K562 (cell line): ENCODE measurements at regions not wholly inside any gene's neighbourhood (a gene's known extent, or its start where the extent isn't known, plus 50 kb on each side); places are given as distances from the start of the nearest gene placed in this dataset.

ENCODE experiments used
- ATAC-seq: fragments of 200-7000 bp; cut with Tn5 transposase; 3 replicates; pipeline ENCODE4 v1.9.1; 2020; ENCODE audit warnings: moderate library complexity
- BruUV-seq: library from RNA; stranded (reverse); fragments of 400-500 nt; replicated peaks from 2 replicates; lab custom pipeline; 2021; lab: Mats Ljungman, UMichigan
- CTCF ChIA-PET: fragments of 300-600 bp; formaldehyde crosslinking; extraction: SDS; loops from one replicate; lab custom pipeline; 2021; ENCODE audit warnings: low intra/inter-chr PET ratio; lab: Yijun Ruan, JAX
- POLR2A ChIA-PET: fragments of 300-600, 350-650 bp; sonication (Branson Sonifier 250); formaldehyde crosslinking; extraction: SDS; loops from one replicate; lab custom pipeline; 2021; ENCODE audit warnings: antibody characterized with exemption, inconsistent platforms; lab: Yijun Ruan, JAX
- DNase-seq, 4 experiments: peaks; one replicate each; pipeline versions ENCODE4 v3.0.0 to v3.0.0-alpha.2; 2011 to 2018; ENCODE audit warnings: low spot score in 3 of 4, mixed read lengths in 3 of 4; ENCODE audit errors: extremely low read depth in 1 of 4
- FAIRE-seq: peaks from 2 replicates; lab custom pipeline; 2011; peaks lifted over from hg19 to GRCh38; lab: Jason Lieb, UNC
- H2AFZ ChIP-seq: 2 replicates; pipeline ENCODE4 v1.6.0; 2011; ENCODE audit warnings: low read depth, low read length, control low read depth, inconsistent platforms
- H3K27ac ChIP-seq: fragments of 200-600 bp; 3 replicates; pipeline ENCODE4 v1.8.0; 2011; ENCODE audit warnings: low read depth, mild to moderate bottlenecking, control low read depth, inconsistent platforms, low read length, moderate library complexity, mixed read lengths; ENCODE audit errors: extremely low read depth
- H3K27me3 ChIP-seq, 2 experiments: fragments of 300-600 bp in 1 of 2; 2 replicates in 1 of 2; 3 replicates in 1 of 2; pipeline versions ENCODE4 v1.6.0 to v1.8.0; 2011; ENCODE audit warnings: inconsistent platforms in 2 of 2, low read length in 2 of 2, mild to moderate bottlenecking in 1 of 2, mixed read lengths in 1 of 2, moderate library complexity in 1 of 2; ENCODE audit not compliant: control insufficient read depth in 2 of 2, insufficient read depth in 2 of 2
- H3K36me3 ChIP-seq: fragments of 300-600 bp; 3 replicates; pipeline ENCODE4 v1.8.0; 2011; ENCODE audit warnings: mild to moderate bottlenecking, low read length, inconsistent platforms; ENCODE audit not compliant: control insufficient read depth, insufficient read depth
- H3K4me1 ChIP-seq, 2 experiments: fragments of 200-600 bp in 1 of 2; replicated peaks in 1 of 2; 2 replicates in 1 of 2; 3 replicates in 1 of 2; pipeline versions ENCODE4 v1.5.1 to v1.8.0; 2011; ENCODE audit warnings: inconsistent platforms in 2 of 2, low read length in 2 of 2, mild to moderate bottlenecking in 1 of 2, mixed read lengths in 1 of 2, moderate library complexity in 1 of 2; ENCODE audit not compliant: control insufficient read depth in 2 of 2, insufficient read depth in 2 of 2
- H3K4me2 ChIP-seq: 2 replicates; pipeline ENCODE4 v1.6.1; 2011; ENCODE audit warnings: low read length, control low read depth, inconsistent platforms, mixed read lengths; ENCODE audit not compliant: insufficient read depth
- H3K4me3 ChIP-seq: fragments of 200-600 bp; sonication (generic), shearing (Covaris generic); 2 replicates; pipeline ENCODE4 v1.5.1; 2016; ENCODE audit warnings: control low read depth, inconsistent platforms
- H3K79me2 ChIP-seq: fragments of 200-600 bp; 3 replicates; pipeline ENCODE4 v1.8.0; 2011; ENCODE audit warnings: low read length, inconsistent platforms; ENCODE audit not compliant: control insufficient read depth, insufficient read depth
- H3K9ac ChIP-seq, 2 experiments: 2 replicates each; pipeline versions ENCODE4 v1.6.0 to v1.6.1; 2011; ENCODE audit warnings: low read depth in 2 of 2, low read length in 2 of 2, control low read depth in 1 of 2, inconsistent platforms in 1 of 2, mild to moderate bottlenecking in 1 of 2, mixed read lengths in 1 of 2; ENCODE audit not compliant: insufficient read depth in 1 of 2
- H3K9me1 ChIP-seq: one replicate; pipeline ENCODE4 v1.6.0; 2011; ENCODE audit warnings: inconsistent platforms, mild to moderate bottlenecking, low read length, moderate library complexity; ENCODE audit not compliant: control insufficient read depth, insufficient read depth
- H3K9me3 ChIP-seq: replicated peaks from 2 replicates; pipeline ENCODE4 v1.5.1; 2011; ENCODE audit warnings: low read depth, low read length, inconsistent platforms; ENCODE audit not compliant: control insufficient read depth, insufficient read depth
- H4K20me1 ChIP-seq: replicated peaks from 2 replicates; pipeline ENCODE4 v1.6.1; 2011; ENCODE audit warnings: low read length, inconsistent platforms, mixed read lengths; ENCODE audit not compliant: control insufficient read depth, insufficient read depth
- E2F6 ChIP-seq, 2 experiments: IDR thresholded peaks; 2 replicates each; pipeline ENCODE4 v1.6.1; 2011; ENCODE audit warnings: borderline replicate concordance in 1 of 2, control low read depth in 1 of 2, low read depth in 1 of 2, low read length in 1 of 2, mild to moderate bottlenecking in 1 of 2, mixed read lengths in 1 of 2, moderate library complexity in 1 of 2; ENCODE audit not compliant: insufficient read depth in 1 of 2, insufficient read length in 1 of 2, poor library complexity in 1 of 2, severe bottlenecking in 1 of 2; ENCODE audit errors: extremely low read depth in 1 of 2
- MNT ChIP-seq, 2 experiments: fragments of 450-650 bp; conservative IDR thresholded peaks; 2 replicates each; pipeline ENCODE4 v1.6.1; 2017; ENCODE audit warnings: mild to moderate bottlenecking in 2 of 2, moderate library complexity in 2 of 2
- NFIC ChIP-seq: fragments of 450-650 bp; IDR thresholded peaks from 2 replicates; pipeline ENCODE4 v1.6.1; 2017; ENCODE audit warnings: mild to moderate bottlenecking, inconsistent platforms
- ZNF282 ChIP-seq: sonication (generic); formaldehyde crosslinking; IDR thresholded peaks from 2 replicates; pipeline ENCODE4 v1.8.1; 2023; ENCODE audit warnings: missing genetic modification reagents
- WGBS: fragments of 100-300 bp; shearing (Covaris generic); methylation state at CpG from one replicate; pipeline ENCODE4 v1.1.6; 2016; ENCODE audit warnings: low coverage, mixed read lengths; ENCODE audit not compliant: insufficient coverage; ENCODE audit errors: missing lambda C conversion rate; 5-methylcytosine and 5-hydroxymethylcytosine counted together
- in situ Hi-C: fragments of 300-500 bp; cut with MboI; formaldehyde crosslinking; loops from 4 replicates; pipeline ENCODE4 v1.15.0; 2018; ENCODE audit warnings: inconsistent platforms, mixed read lengths
- intact Hi-C: fragments of 100-400 bp; cut with micrococcal nuclease; formaldehyde crosslinking; loops from 2 replicates; pipeline ENCODE4 v1.14.2; 2022

GRCh38 chr12:34204830-34205285, 182.6 kb downstream of the ALG10 start:
- Histone ChIP-seq H3K36me3 (no peaks in the 10 kb centered on the region), H3K4me3 (no peak overlapping the region), H3K4me1 (peaks cover 0 to 17% of the 10 kb centered on the region in 2 experiments; a peak in 2 of 5 replicates), H3K4me2 (no peak overlapping the region), H2AFZ (peak overlapping the region; percentile 43; the same call in 1 of the 2 replicates), H3K9me3 (no peaks in the 10 kb centered on the region; the same call in 1 of the 2 replicates), H4K20me1 (no peaks in the 10 kb centered on the region), H3K27me3 (peaks cover 0 to 36% of the 10 kb centered on the region in 2 experiments; a peak in 2 of 5 replicates), H3K9ac (peak overlapping the region in 1 of 2 experiments; percentile 48; a peak in 1 of 4 replicates), H3K79me2 (no peaks in the 10 kb centered on the region), H3K27ac (no peak overlapping the region), H3K9me1 (no peaks in the 10 kb centered on the region)
- intact Hi-C loops (no loop called here), in situ Hi-C loops (no loop called here)
- BruUV-seq, result no TSS peak
- ATAC-seq (peak; percentile 23; the same call in 1 of the 3 replicates), FAIRE-seq (no peak), DNase-seq (peak in 2 of 4 experiments; percentile 8 to 29)
- ChIA-PET POLR2A (no interaction called here), CTCF (no interaction called here)
- 15% methylated on average over 4 of the region's 12 CpGs for WGBS
- TF ChIP-seq E2F6 (IDR thresholded peaks at IDR 0.05; ENCODE audit: borderline replicate concordance in 1 of 2, extremely low read depth in 1 of 2, insufficient read depth in 1 of 2, insufficient read length in 1 of 2, low read depth in 1 of 2, low read length in 1 of 2, poor library complexity in 1 of 2, severe bottlenecking in 1 of 2) (peak in 1 of 2 experiments; percentile 16), ZNF282 (CRISPR knock-in tag) (no peak), MNT (conservative IDR thresholded peaks at IDR 0.05) (peak in 1 of 2 experiments; percentile 58; a peak in 3 of 4 replicates), NFIC (peak; percentile 54)
